ENCODE measurements at regions not wholly inside any gene's neighbourhood (a gene's known extent, or its start where the extent isn't known, plus 50 kb on each side); places are given as distances from the start of the nearest gene placed in this dataset.
"Not testable (repeated sequence)": the region's sequence is repeated elsewhere in the genome, so short reads cannot be mapped to it uniquely, and the experiment has no call there.

GRCh38 chr1:235059221-235059620, 69.4 kb downstream of the TOMM20 start:
- in situ Hi-C loops (cut with HindIII; ENCODE audit: low pct_unique_long_range_greater_than_20kb, low sequenced_read_pairs) = no loop called here
- DNase-seq (ENCODE audit: low read depth in 1 of 2, low spot score in 1 of 2) = no peak
- no peak for TF ChIP-seq JUND (IDR thresholded peaks at IDR 0.05; ENCODE audit: low read depth)

- in situ Hi-C loops (cut with HindIII; ENCODE audit: low pct_unique_long_range_greater_than_20kb, low sequenced_read_pairs) = no loop called here
- TF ChIP-seq JUND (IDR thresholded peaks at IDR 0.05; ENCODE audit: low read depth) = no peak
- no peak for DNase-seq (ENCODE audit: low read depth in 1 of 2, low spot score in 1 of 2)
These were observed 69.9 kb downstream of the TOMM20 start for GRCh38 chr1:235058695-235059094.

GRCh38 chr1:235057385-235058306, 71.0 kb downstream of the TOMM20 start:
- DNase-seq (ENCODE audit: low read depth in 1 of 2, low spot score in 1 of 2) = no peak
- no peak for TF ChIP-seq JUND (IDR thresholded peaks at IDR 0.05; ENCODE audit: low read depth)
- in situ Hi-C loops (cut with HindIII; ENCODE audit: low pct_unique_long_range_greater_than_20kb, low sequenced_read_pairs) = no loop called here

- in situ Hi-C loops (cut with HindIII; ENCODE audit: low pct_unique_long_range_greater_than_20kb, low sequenced_read_pairs) = no loop called here
- TF ChIP-seq JUND (IDR thresholded peaks at IDR 0.05; ENCODE audit: low read depth) = no peak
- DNase-seq (ENCODE audit: low read depth in 1 of 2, low spot score in 1 of 2) = no peak
These were observed 71.7 kb downstream of the TOMM20 start for GRCh38 chr1:235056937-235057336.

- DNase-seq (ENCODE audit: low read depth in 1 of 2, low spot score in 1 of 2) = no peak
- TF ChIP-seq JUND (IDR thresholded peaks at IDR 0.05; ENCODE audit: low read depth) = no peak
- in situ Hi-C loops (cut with HindIII; ENCODE audit: low pct_unique_long_range_greater_than_20kb, low sequenced_read_pairs) = no loop called here
These were observed 73.7 kb downstream of the TOMM20 start for GRCh38 chr1:235054936-235055335.

GRCh38 chr1:235054466-235054865, 74.2 kb downstream of the TOMM20 start:
- no peak for TF ChIP-seq JUND (IDR thresholded peaks at IDR 0.05; ENCODE audit: low read depth)
- in situ Hi-C loops (cut with HindIII; ENCODE audit: low pct_unique_long_range_greater_than_20kb, low sequenced_read_pairs) = no loop called here

GRCh38 chr1:235052067-235053008, 76.3 kb downstream of the TOMM20 start:
- no peak for DNase-seq (ENCODE audit: low read depth in 1 of 2, low spot score in 1 of 2)
- no peak for TF ChIP-seq JUND (IDR thresholded peaks at IDR 0.05; ENCODE audit: low read depth)
- in situ Hi-C loops (cut with HindIII; ENCODE audit: low pct_unique_long_range_greater_than_20kb, low sequenced_read_pairs) = no loop called here

More at GRCh38 chr1:235054466-235054865, 74.2 kb downstream of the TOMM20 start:
- no peak for DNase-seq (ENCODE audit: low read depth in 1 of 2, low spot score in 1 of 2)

- DNase-seq (ENCODE audit: low read depth in 1 of 2, low spot score in 1 of 2) = no peak
- in situ Hi-C loops (cut with HindIII; ENCODE audit: low pct_unique_long_range_greater_than_20kb, low sequenced_read_pairs) = no loop called here
- no peak for TF ChIP-seq JUND (IDR thresholded peaks at IDR 0.05; ENCODE audit: low read depth)
These were observed 77.1 kb downstream of the TOMM20 start for GRCh38 chr1:235051521-235051920.

- DNase-seq (ENCODE audit: low read depth in 1 of 2, low spot score in 1 of 2) = no peak
These were observed 77.7 kb downstream of the TOMM20 start for GRCh38 chr1:235050911-235051360.

GRCh38 chr1:235049716-235050378, 78.8 kb downstream of the TOMM20 start:
- in situ Hi-C loops (cut with HindIII; ENCODE audit: low pct_unique_long_range_greater_than_20kb, low sequenced_read_pairs); DNase-seq (ENCODE audit: low read depth in 1 of 2, low spot score in 1 of 2): not testable (repeated sequence)

More at GRCh38 chr1:235050911-235051360, 77.7 kb downstream of the TOMM20 start:
- no peak for TF ChIP-seq JUND (IDR thresholded peaks at IDR 0.05; ENCODE audit: low read depth)
- in situ Hi-C loops (cut with HindIII; ENCODE audit: low pct_unique_long_range_greater_than_20kb, low sequenced_read_pairs) = no loop called here

- in situ Hi-C loops (cut with HindIII; ENCODE audit: low pct_unique_long_range_greater_than_20kb, low sequenced_read_pairs) = no loop called here
- no peak for TF ChIP-seq JUND (IDR thresholded peaks at IDR 0.05; ENCODE audit: low read depth)
- no peak for DNase-seq (ENCODE audit: low read depth in 1 of 2, low spot score in 1 of 2)
These were observed 79.4 kb downstream of the TOMM20 start for GRCh38 chr1:235049217-235049616.

- no peak for TF ChIP-seq JUND (IDR thresholded peaks at IDR 0.05; ENCODE audit: low read depth)
- DNase-seq (ENCODE audit: low read depth in 1 of 2, low spot score in 1 of 2) = no peak
- in situ Hi-C loops (cut with HindIII; ENCODE audit: low pct_unique_long_range_greater_than_20kb, low sequenced_read_pairs) = no loop called here
These were observed 81.2 kb downstream of the TOMM20 start for GRCh38 chr1:235047331-235047871.
